Upper lobe of left lung (tissue), 4 donors: ENCODE measurements at regions not wholly inside any gene's neighbourhood (a gene's known extent, or its start where the extent isn't known, plus 50 kb on each side); places are given as distances from the start of the nearest gene placed in this dataset.

ENCODE experiments used
- EP300 ChIP-seq, 4 donors: sonication (generic); formaldehyde crosslinking; IDR thresholded peaks; one replicate each; pipeline ENCODE4 v1.5.1; 2017; ENCODE audit warnings: antibody characterized with exemption in 4 of 4, control low read depth in 2 of 4
- POLR2A ChIP-seq, 4 donors: fragments of 450-650 bp; IDR thresholded peaks; one replicate each; pipeline ENCODE4 v1.5.1; 2016 to 2017; ENCODE audit warnings: antibody characterized with exemption in 4 of 4, mild to moderate bottlenecking in 2 of 4
- POLR2AphosphoS5 ChIP-seq, 2 donors: sonication (generic); formaldehyde crosslinking; IDR thresholded peaks; one replicate each; pipeline ENCODE4 v1.5.1; 2017; ENCODE audit warnings: antibody characterized with exemption in 2 of 2
- TF ChIP-seq, protein P1 (sequence below), 6 experiments: fragments of 450-650 bp in 4 of 6; fragments of 200-600 bp in 2 of 6; sonication (generic) in 2 of 6; IDR thresholded peaks; one replicate each; pipeline ENCODE4 v1.5.1; 2016 to 2019; ENCODE audit warnings: antibody characterized with exemption in 6 of 6

DNA sequence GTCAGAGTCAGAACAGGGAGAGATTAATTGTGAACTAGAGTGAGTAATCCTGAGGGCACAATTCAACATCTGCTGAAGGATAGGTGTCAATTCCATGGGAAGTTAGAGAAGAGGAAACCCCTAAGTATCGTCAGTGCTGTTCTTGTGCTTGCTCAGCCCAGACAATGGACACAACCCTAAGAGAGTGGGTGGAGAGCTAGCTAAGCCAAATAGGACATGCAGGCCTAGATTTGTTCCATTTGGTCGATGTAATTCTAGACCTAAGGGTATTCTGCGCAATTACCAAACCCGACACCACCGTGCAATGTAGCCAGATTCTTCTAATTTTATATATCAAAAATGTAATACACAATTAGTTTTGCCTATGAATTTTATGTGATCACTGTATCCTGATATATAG lies 431.6 kb downstream of the SH3GL2 start:
- TF ChIP-seq POLR2AphosphoS5 (IDR thresholded peaks at IDR 0.05) (no peak), EP300 (IDR thresholded peaks at IDR 0.05) (no peak), POLR2A (IDR thresholded peaks at IDR 0.05) (no peak)
- TF ChIP-seq, protein P1, sequence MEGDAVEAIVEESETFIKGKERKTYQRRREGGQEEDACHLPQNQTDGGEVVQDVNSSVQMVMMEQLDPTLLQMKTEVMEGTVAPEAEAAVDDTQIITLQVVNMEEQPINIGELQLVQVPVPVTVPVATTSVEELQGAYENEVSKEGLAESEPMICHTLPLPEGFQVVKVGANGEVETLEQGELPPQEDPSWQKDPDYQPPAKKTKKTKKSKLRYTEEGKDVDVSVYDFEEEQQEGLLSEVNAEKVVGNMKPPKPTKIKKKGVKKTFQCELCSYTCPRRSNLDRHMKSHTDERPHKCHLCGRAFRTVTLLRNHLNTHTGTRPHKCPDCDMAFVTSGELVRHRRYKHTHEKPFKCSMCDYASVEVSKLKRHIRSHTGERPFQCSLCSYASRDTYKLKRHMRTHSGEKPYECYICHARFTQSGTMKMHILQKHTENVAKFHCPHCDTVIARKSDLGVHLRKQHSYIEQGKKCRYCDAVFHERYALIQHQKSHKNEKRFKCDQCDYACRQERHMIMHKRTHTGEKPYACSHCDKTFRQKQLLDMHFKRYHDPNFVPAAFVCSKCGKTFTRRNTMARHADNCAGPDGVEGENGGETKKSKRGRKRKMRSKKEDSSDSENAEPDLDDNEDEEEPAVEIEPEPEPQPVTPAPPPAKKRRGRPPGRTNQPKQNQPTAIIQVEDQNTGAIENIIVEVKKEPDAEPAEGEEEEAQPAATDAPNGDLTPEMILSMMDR (IDR thresholded peaks at IDR 0.05), result no peak
